ENCODE measurements at regions not wholly inside any gene's neighbourhood (a gene's known extent, or its start where the extent isn't known, plus 50 kb on each side); places are given as distances from the start of the nearest gene placed in this dataset.

DNA sequence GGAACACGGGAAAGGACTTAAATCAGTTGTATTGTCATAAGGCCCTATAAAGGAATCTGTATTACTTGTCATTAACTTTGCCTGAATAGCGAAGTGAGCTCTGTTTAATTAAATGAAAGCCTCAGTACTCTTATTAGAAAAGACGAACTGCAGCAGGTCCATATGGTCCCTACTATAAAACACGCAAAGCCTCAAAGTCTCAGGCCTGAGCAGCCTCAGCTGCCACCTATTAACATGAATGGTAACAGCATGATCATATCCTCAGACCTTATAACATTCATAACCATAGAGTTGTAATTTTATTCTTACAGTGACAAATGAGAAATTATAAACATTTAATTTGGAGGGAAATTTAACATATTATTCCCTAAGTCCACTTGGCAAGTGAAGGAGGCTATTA, 1113.7 kb upstream of the WWC1 start:
- TF ChIP-seq EZH2 (IDR thresholded peaks at IDR 0.05; ENCODE audit: borderline replicate concordance) (no peak), EZH2phosphoT487 (IDR thresholded peaks at IDR 0.05; ENCODE audit: low read depth, severe bottlenecking, unreplicated experiment) (no peak)
- TF ChIP-seq, protein P1, sequence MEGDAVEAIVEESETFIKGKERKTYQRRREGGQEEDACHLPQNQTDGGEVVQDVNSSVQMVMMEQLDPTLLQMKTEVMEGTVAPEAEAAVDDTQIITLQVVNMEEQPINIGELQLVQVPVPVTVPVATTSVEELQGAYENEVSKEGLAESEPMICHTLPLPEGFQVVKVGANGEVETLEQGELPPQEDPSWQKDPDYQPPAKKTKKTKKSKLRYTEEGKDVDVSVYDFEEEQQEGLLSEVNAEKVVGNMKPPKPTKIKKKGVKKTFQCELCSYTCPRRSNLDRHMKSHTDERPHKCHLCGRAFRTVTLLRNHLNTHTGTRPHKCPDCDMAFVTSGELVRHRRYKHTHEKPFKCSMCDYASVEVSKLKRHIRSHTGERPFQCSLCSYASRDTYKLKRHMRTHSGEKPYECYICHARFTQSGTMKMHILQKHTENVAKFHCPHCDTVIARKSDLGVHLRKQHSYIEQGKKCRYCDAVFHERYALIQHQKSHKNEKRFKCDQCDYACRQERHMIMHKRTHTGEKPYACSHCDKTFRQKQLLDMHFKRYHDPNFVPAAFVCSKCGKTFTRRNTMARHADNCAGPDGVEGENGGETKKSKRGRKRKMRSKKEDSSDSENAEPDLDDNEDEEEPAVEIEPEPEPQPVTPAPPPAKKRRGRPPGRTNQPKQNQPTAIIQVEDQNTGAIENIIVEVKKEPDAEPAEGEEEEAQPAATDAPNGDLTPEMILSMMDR (IDR thresholded peaks at IDR 0.05; ENCODE audit: poor library complexity), result no peak
- WGBS (ENCODE audit: low lambda C conversion rate, missing lambda C conversion rate), result 93% methylated on average over 4 of the region's 4 CpGs
- no peaks in the 10 kb centered on the region for H3K9me2 ChIP-seq (replicated peaks; ENCODE audit: insufficient read depth)
- no peak overlapping the region for H3K27ac ChIP-seq
- H3K4me1 ChIP-seq (ENCODE audit: insufficient read depth), result no peaks in the 10 kb centered on the region
- no peak overlapping the region for H3K4me2 ChIP-seq
- no peaks in the 10 kb centered on the region for H3K79me2 ChIP-seq
- no peak for DNase-seq (ENCODE audit: low spot score)
- no peaks in the 10 kb centered on the region for H3K36me3 ChIP-seq (replicated peaks; ENCODE audit: insufficient read depth, low read depth)
- H3K27me3 ChIP-seq, result no peaks in the 10 kb centered on the region
- no peaks in the 10 kb centered on the region for H3K9me3 ChIP-seq (ENCODE audit: low read depth)
- no peaks in the 10 kb centered on the region for H4K20me1 ChIP-seq (ENCODE audit: insufficient read depth, poor library complexity, severe bottlenecking)
- H3K4me3 ChIP-seq, result no peak overlapping the region
- no peak overlapping the region for H2AFZ ChIP-seq

DNA sequence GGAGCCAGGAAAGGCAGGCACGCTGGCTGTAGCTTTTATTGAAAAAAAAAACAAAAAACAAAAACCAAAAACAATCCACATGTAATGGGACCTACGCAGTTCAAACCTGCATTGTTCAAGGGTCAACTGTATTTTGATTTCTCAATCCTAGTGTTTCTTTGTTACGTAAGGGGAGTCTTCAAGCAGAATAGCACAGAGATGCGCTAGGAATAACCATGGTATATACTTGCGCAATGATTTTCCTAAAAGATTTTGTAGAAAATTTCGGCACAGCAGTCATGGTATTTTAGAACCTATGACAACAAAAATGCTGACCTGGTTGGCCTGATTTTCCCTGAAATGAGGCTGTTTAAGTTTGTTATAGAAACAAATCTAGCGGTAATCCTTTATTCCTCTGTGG, 1110.5 kb upstream of the WWC1 start:
- no peak for DNase-seq (ENCODE audit: low spot score)
- H3K4me1 ChIP-seq (ENCODE audit: insufficient read depth), result no peaks in the 10 kb centered on the region
- TF ChIP-seq EZH2 (IDR thresholded peaks at IDR 0.05; ENCODE audit: borderline replicate concordance), result no peak
- TF ChIP-seq, protein P1 (IDR thresholded peaks at IDR 0.05; ENCODE audit: poor library complexity), result no peak
- TF ChIP-seq EZH2phosphoT487 (IDR thresholded peaks at IDR 0.05; ENCODE audit: low read depth, severe bottlenecking, unreplicated experiment), result no peak
- H2AFZ ChIP-seq, result no peak overlapping the region
- 93% methylated on average over 7 of the region's 7 CpGs for WGBS (ENCODE audit: low lambda C conversion rate, missing lambda C conversion rate)
- no peaks in the 10 kb centered on the region for H3K9me3 ChIP-seq (ENCODE audit: low read depth)
- no peaks in the 10 kb centered on the region for H3K27me3 ChIP-seq
- H3K27ac ChIP-seq, result no peak overlapping the region
- no peaks in the 10 kb centered on the region for H4K20me1 ChIP-seq (ENCODE audit: insufficient read depth, poor library complexity, severe bottlenecking)
- H3K36me3 ChIP-seq (replicated peaks; ENCODE audit: insufficient read depth, low read depth), result no peaks in the 10 kb centered on the region
- no peak overlapping the region for H3K4me3 ChIP-seq
- H3K79me2 ChIP-seq, result no peaks in the 10 kb centered on the region
- H3K4me2 ChIP-seq, result no peak overlapping the region
- H3K9me2 ChIP-seq (replicated peaks; ENCODE audit: insufficient read depth), result no peaks in the 10 kb centered on the region

DNA sequence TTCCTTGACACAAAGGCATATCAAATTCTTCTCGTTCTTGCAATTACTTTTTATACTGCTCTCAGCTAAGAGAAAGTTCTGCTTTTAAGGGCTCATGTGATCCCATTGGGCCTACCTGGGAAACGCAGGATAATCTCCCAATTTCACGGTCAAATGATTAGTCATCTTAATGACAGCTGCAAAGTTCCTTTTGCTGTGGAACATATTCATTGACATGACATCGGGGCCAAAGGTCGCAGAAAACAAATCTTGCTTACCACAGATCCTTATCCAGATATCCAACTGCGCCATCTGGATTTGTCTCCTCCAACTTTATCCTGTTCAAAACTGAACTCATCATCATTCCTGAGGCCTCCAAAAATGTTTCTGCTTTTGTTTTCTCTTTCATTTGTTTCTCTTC, 1085.6 kb upstream of the WWC1 start:
- H3K36me3 ChIP-seq (replicated peaks; ENCODE audit: insufficient read depth, low read depth), result no peaks in the 10 kb centered on the region
- H3K27me3 ChIP-seq, result no peaks in the 10 kb centered on the region
- H4K20me1 ChIP-seq (ENCODE audit: insufficient read depth, poor library complexity, severe bottlenecking), result no peaks in the 10 kb centered on the region
- no peaks in the 10 kb centered on the region for H3K9me2 ChIP-seq (replicated peaks; ENCODE audit: insufficient read depth)
- no peak overlapping the region for H3K27ac ChIP-seq
- H3K4me2 ChIP-seq, result no peak overlapping the region
- 88% methylated on average over 6 of the region's 6 CpGs for WGBS (ENCODE audit: low lambda C conversion rate, missing lambda C conversion rate)
- no peaks in the 10 kb centered on the region for H3K79me2 ChIP-seq
- H2AFZ ChIP-seq, result no peak overlapping the region
- TF ChIP-seq EZH2phosphoT487 (IDR thresholded peaks at IDR 0.05; ENCODE audit: low read depth, severe bottlenecking, unreplicated experiment), result no peak
- no peak for TF ChIP-seq EZH2 (IDR thresholded peaks at IDR 0.05; ENCODE audit: borderline replicate concordance)
- TF ChIP-seq, protein P1 (IDR thresholded peaks at IDR 0.05; ENCODE audit: poor library complexity), result no peak
- no peak overlapping the region for H3K4me3 ChIP-seq
- DNase-seq (ENCODE audit: low spot score), result no peak
- H3K9me3 ChIP-seq (ENCODE audit: low read depth), result no peaks in the 10 kb centered on the region
- H3K4me1 ChIP-seq (ENCODE audit: insufficient read depth), result no peaks in the 10 kb centered on the region

DNA sequence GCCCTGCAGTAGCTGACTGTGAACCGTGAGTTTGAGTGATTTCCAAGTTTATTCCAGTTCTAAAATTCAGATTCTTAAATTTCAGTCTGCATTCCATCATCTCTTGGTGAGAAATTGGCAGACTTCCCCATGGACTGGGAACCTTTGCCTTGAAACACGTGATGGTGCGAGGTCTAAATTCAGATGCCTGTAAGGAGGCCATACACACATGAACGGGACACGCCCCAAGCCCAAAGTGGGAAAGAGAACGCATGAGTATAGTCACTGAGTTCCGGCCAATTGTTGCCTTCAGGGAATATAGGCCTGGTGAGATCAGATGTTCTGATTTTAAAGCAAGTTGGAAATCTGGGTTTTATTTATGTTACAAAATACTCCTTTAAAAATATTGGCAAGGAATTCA, 1084.4 kb upstream of the WWC1 start:
- Histone ChIP-seq H3K27ac (no peak overlapping the region), H3K4me3 (no peak overlapping the region), H2AFZ (no peak overlapping the region), H3K36me3 (replicated peaks; ENCODE audit: insufficient read depth, low read depth) (no peaks in the 10 kb centered on the region), H3K9me3 (ENCODE audit: low read depth) (no peaks in the 10 kb centered on the region), H3K4me1 (ENCODE audit: insufficient read depth) (no peaks in the 10 kb centered on the region), H3K4me2 (no peak overlapping the region), H3K9me2 (replicated peaks; ENCODE audit: insufficient read depth) (no peaks in the 10 kb centered on the region), H3K79me2 (no peaks in the 10 kb centered on the region), H3K27me3 (no peaks in the 10 kb centered on the region), H4K20me1 (ENCODE audit: insufficient read depth, poor library complexity, severe bottlenecking) (no peaks in the 10 kb centered on the region)
- TF ChIP-seq EZH2phosphoT487 (IDR thresholded peaks at IDR 0.05; ENCODE audit: low read depth, severe bottlenecking, unreplicated experiment), result no peak
- no peak for TF ChIP-seq EZH2 (IDR thresholded peaks at IDR 0.05; ENCODE audit: borderline replicate concordance)
- TF ChIP-seq, protein P1 (IDR thresholded peaks at IDR 0.05; ENCODE audit: poor library complexity), result no peak
- 85% methylated on average over 7 of the region's 7 CpGs for WGBS (ENCODE audit: low lambda C conversion rate, missing lambda C conversion rate)
- no peak for DNase-seq (ENCODE audit: low spot score)

All from hepatocyte (in vitro differentiated cells).